HG03469 (cell line): ENCODE measurements at regions not wholly inside any gene's neighbourhood (a gene's known extent, or its start where the extent isn't known, plus 50 kb on each side); places are given as distances from the start of the nearest gene placed in this dataset.

Experiments
- ATAC-seq: cut with Tn5 transposase; IDR thresholded peaks from one replicate; pipeline ENCODE4 v1.9.1; 2021; ENCODE audit warnings: mild to moderate bottlenecking, moderate library complexity, moderate number of reproducible peaks; ENCODE audit not compliant: unreplicated experiment

- no peak for ATAC-seq
Measured at GRCh38 chr1:58890113-58890512, 106.3 kb upstream of the JUN start.

GRCh38 chr1:58890609-58891008, 106.8 kb upstream of the JUN start:
- ATAC-seq = no peak

- ATAC-seq = no peak
Measured at GRCh38 chr1:58891347-58891746, 107.5 kb upstream of the JUN start.

DNA sequence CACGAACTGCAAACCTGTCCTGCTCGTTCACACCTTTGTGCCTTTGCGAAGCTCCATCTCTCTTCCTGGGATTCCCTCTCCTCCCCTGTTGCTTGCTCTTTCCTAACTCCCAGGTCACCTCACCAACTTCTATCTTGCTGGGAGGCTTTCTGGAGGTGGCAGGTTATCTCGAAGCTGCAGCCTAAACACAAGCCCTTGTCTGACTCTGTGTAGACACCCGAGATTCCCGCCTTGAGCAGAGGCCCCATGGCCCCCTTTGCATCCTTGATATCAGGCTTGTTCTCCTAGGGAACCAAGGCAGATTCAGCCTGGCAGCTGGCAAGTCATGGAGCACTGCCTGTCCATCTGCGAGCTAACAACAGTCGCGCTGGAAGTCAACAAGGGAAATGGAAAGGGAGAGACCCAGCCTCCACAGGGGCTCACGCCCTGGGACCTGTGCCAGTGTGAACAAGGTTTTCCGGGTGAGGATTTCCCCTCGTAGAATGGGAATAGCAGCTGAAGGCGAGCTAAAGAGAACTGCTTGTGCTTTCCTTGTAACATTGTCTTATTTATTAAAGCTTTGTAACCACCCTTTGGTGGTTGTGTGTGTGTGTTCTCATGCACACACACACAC, 109.5 kb upstream of the JUN start:
- ATAC-seq = no peak

DNA sequence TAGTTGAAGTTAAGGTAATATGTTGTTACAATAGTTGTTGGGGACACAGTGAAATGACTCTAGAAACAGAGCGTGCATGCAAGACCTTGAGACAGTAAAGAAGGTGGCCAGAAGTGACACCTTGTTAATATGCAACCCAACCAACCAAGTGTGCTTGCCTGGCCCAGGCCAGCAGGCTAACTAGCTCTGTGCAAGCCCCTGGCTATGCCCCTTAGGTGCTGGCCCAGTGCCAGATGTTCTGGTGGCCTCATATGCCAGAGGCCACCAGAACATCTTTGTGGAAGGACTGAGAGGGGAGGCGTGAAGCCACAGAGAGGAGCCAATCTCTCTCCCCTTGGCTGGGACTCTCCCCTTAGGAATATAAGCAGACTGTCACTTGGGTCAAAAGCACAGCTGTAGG, 111.2 kb upstream of the JUN start:
- ATAC-seq = no peak

DNA sequence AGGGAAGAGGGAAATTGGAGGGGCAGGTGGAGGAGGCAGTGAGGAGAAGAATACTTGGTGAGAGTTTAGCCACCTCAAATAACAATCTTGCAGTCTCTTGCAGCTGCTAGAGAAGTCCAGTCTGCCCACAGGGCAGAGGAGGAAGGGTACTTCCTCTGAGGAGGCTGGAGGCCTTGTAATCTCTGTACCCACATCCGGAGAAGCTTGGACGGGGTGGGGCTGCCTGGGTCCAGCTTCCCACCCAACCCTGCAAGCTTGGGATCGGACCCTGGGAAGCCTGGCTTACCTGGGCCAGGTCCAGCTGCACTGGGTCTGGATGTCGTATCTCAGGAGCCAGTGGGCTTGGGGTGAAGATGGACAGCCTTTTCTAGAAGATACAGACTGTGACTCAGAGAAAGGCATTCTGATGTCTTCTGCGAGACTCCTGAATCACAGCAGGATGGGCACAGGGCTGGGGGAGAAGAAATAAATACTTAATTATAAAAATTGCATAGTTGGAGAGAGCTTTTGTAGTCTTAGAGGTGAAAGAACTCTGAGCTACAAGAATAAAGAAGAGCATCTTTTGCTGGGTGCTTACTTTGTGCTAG, 111.8 kb upstream of the JUN start:
- ATAC-seq = no peak

- no peak for ATAC-seq
Measured at GRCh38 chr1:58896246-58897183, 112.7 kb upstream of the JUN start.

DNA sequence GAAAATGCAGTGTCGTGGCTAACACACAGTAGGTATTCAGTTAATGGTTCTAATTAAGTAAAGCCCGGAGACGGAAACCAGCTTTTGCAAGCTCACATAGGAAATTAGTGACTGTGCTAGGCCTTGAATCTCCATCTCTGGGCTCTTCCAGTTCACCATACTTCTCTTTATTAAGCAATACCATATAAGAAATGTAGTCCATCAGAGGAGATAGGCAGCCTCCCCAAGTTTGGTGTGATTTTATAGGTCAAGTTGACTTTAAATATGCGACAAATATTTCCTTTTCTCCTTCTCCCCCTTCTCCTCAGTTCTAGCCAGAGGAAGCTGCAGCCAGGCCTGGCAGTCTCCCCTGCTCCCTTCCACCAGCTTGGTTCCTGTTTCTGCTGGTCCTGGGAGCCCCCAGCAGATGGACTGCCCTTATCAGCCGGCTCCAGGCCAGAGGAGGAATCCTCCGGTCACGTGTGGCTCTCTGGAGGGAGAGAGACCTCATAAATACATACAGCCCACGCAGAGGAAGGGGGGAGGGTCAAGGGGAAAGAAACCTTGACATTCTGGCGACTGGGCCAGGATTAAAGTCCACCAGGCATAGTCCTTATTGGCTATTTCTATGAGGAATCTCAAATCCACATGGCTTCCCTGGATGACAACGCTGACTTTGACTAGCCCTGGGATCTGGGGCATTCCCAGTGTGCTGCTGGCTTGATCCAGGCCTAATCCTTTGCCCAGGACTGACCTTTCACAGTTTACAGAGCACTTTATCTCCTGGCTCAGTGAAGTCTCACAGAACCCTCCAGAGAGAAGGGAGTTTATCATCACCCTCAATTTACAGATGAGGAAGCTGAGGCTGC, 115.1 kb upstream of the JUN start:
- ATAC-seq = no peak

DNA sequence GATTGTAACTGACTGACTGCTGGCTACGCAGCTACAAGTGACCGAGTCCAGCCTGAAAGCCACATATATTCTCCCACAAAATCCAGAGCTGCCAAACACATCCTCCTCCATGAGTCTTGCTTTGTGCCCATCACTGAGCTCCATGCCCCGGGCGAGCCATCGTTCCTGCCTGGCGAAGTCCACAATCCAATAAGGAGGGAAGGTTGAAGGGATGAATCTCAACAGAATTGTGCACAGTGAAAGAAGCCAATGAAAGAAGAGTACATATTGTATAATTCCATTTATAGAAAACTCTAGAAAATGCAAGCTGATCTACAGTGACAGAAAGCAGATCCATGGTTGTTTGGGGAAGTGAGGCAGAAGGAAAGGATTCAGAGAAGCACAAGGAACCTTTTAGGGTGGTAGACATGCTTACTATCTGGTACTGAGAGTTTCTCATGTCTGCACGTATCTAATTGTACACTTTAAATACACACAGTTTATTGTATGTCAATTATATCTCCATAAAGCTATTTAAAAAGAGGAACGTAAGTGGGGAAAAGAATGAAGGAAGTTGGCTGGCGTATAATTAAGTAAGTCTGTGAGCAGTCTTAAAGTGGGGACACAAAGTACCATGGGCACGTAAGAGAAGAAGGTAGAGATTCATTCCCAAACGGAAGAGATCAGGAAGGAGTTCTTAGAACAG, 115.9 kb upstream of the JUN start:
- no peak for ATAC-seq

DNA sequence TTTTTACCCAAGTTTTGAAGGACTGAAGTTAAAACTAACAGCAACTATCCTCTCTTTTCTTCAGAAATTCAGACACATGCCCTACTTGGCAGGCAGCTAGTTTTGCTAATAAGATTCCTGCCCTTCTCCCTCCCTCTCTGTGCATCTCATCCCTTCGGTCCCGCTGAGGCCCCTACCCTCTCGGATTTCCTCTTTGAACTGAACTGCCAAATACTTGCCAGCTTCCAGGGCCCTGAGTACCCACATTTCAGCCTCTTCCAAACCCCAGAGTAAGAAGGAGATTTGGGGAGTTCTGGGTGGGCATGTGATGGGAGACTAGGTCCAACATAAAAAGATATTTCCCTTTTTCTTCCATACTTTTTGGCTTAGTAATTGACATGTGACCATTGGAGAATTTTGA, 116.5 kb upstream of the JUN start:
- ATAC-seq = no peak

DNA sequence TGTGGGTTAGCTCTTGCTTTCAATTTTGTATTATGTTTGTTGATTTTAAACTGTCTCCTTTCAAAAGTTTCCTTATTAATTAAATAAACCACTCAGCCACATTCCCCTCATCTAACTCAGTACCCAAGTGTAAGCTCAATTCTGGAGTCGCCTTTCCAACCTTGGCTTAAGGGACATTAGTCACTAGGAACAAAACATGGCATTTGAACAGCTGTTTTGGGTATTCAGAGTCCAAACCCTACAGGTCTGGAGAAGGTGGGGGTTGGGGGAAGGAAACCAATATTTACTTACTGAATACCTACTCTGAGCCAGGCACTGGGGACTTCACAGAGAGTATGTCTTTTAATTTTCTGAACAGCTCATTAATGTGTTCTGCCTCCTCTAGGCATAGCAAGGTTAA, 117.2 kb upstream of the JUN start:
- no peak for ATAC-seq

DNA sequence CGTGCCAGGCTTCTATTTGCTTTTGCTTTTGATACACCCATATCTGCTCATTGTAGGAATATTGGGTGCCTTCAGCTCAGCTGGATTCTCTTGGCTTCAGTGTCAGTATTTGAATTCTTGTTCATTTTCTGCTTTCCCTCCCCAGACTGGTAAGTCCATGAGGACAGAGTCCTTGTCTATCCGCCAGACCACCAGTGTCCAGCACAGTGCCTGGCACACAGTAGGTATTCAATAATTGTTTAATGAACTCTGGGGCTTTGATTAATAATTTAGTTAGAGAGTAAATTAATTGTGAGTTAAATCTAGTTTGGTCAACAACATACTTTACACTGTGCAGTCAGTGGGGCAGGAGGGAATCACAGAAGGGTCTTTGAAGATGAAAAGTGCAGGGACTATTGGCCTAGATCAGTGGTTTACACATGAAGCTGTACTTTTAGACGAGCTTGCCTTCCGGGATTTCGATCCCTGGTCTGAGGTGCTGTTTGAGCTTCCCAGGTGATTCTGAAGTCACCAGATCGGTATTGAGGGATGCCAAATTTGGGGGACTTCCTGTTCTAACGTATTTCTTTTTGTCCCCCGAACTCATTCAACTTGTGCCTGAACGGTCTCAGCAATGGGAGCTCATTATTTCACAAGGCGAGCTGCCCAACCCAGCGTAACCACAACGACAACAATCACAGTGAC, 119.1 kb upstream of the JUN start:
- ATAC-seq = no peak

DNA sequence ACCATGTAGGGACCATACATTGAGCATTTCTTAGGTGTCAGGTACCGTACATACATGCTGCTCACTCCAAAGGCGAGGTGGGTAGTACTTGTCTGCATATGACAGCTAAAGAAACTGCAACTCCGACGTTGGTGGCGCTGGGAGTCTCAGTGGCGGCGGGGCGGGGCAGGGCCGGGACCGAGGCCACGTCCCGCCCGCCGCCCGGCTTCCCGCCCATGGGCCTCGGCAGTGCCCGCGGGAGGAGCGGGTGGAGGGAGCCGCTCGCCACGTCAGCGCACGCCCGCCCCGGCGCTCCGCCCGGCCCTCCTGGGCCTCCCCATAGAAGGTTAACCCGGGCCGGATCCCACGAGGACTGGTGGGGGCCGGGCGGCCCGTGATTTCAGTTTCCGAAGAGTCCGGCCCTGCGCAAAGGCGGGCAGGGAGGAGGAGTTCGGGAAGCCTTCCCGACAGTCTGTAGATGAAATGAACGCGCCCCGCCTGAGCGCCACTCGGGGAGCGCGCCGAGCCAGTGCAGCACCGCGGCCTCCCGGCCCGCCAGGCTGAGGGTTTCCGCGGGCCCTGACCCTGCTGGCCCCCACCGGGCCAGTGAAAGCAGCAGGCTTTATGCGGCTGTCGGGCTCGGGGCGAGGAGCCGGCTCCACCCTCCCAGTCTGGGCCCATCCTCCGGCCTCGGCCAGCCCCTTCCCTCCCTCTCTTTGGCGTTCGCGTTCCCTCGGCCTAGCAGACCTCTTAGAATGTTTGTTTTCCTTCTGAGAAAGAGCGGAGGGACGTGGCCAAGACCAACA, 119.9 kb upstream of the JUN start:
- ATAC-seq = peak; percentile 79

- ATAC-seq = no peak
Measured at GRCh38 chr1:58904299-58905125, 120.7 kb upstream of the JUN start.

GRCh38 chr1:58905126-58905490, 121.3 kb upstream of the JUN start:
- ATAC-seq = no peak

DNA sequence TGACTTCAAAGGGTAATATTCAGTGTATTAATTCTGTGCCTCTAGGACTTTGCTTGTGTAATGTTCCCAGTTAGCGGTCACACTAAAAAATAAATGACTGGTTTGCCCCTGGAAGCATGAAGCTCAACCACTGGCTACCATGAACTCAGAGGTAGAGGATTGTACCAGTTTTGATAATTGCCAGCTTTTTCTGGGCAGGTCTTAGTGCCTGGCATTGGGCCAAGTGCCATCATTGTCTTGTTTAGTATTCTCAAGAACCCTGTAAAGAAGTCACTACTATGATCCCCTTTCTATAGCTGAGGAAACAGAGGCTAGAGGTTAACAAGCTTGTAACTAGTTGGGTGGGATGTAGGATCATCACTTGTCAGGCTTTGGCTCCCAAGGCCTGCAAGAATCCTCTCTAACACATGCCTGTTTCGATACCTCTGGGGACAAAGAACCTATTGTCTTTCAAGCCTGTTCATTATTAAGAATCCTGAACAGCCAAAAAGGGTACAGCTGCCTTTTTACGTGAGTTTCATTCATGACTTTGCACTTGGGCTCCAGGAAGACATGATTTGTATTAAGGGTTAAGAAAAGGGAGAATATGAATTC, 121.9 kb upstream of the JUN start:
- ATAC-seq = no peak

DNA sequence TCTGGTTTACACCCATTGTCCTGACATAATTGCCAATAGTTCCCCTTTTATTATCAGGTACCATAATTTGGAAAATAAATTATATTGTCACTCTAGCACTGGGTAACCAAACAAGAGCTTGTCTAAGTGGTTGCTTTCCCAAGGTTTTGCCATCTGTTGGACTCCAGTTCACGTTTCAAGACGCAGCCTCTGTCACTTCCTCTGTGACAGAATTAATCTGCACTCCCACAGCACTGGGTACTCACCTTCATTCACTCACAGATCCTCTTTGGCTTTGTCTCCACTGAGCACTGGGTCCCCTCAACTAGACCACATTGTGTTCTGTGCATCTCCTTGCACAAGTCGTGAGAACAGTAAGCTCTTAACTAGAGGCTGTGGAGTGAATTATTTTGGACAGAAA, 123.6 kb upstream of the JUN start:
- ATAC-seq = no peak
